NCI-H146 (cell line): ENCODE measurements at regions not wholly inside any gene's neighbourhood (a gene's known extent, or its start where the extent isn't known, plus 50 kb on each side); places are given as distances from the start of the nearest gene placed in this dataset.
"Not testable (repeated sequence)": the region's sequence is repeated elsewhere in the genome, so short reads cannot be mapped to it uniquely, and the experiment has no call there.

Source experiments
- DNase-seq: peaks from one replicate; lab custom pipeline; 2025; lab: John Stamatoyannopoulos, UW

DNA sequence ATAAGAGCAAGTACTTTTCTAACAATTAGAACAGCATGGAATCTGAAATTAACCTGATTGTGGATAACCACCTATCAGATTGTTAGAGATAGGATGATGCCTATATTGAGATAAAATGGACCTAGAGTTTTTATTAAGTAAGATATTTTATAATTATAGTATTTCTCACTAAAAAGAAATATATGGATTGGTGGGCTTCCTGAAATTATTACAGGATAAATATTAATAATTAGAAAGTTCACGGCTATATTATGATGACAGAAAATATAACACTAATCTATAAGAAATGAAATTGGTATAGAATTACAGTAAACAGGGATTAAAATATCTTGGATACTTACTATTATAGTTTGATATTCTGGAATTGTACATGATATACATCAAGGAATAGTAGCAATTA, 378.0 kb upstream of the SPRY2 start:
- no peak for DNase-seq

DNA sequence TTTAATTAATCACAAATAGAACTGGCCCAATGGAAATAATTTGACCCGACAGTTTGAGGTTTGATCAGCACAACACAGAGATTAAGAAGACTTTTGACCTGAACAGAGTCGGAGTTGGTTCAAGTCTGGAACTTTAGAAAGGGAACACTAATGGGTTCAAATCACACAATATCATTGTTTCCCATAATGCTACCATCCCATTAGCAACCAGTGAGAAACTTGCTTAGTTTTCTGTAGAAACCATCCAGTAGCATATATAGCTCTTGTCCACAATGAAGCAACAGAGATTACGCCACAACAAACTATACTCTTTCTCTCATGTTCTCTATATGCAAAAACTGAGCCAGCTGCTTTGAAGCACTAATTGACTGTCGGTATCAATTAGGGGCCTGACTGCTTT, 376.9 kb upstream of the SPRY2 start:
- DNase-seq, result no peak

DNA sequence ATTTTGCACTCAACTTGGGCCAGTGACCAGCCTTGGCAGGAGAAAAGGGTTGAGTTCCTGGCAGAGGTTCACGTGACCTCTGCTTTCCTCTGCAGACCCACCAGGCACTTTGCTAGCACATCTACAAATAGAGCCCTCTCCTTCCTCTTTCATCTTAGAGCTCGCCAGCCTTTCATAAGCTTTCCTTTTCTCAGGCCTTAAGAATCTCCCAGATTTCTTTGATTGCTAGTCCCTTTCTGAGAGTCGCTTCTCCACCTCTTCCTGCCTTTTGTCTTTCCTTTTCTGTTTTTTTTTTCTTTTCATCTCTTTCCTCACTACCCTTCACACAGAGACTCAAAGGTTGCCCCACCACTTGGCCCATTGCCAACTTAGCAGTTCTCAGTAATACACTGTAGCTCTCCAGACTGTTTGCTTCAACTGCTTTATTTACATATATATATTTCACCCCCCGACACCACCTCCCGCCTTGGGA, 375.7 kb upstream of the SPRY2 start:
- no peak for DNase-seq

DNA sequence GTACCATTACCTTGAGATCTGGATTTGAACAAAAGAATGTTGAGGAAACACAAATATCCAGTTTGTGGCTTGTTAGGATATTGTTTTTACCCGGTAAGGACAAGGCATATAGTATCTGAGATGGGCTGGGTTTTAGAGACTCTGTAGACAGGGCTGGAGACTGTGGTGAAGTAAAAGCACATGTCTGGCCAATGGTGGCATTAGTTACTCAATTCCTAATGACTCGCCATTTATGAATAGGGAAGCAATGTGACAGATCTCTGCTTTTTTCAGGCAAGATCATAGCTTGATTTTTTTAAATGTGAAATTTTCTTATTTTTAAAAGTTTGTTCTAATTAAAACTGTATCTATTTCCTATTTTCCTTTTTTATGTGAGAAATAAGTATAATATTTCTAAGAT, 371.1 kb upstream of the SPRY2 start:
- DNase-seq, result no peak

DNA sequence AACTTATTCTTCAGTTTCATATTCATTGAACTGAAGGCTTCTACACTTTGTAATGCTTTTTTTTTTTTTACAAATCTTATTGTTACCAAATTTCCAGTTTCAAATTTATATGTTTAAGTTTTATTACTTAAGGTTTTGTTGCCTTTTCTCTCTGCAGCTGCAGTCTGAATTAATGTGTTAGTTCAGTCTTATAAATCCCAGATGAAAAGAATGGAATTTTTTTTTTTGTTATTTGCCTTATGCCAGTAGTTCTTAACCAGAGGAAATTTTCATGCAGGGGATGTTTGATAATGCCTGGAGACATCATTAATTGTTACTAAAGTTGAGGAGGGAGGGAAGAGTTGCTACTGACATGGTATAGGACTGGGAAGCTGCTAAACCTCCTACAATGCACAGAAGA, 367.9 kb upstream of the SPRY2 start:
- DNase-seq, result no peak

DNA sequence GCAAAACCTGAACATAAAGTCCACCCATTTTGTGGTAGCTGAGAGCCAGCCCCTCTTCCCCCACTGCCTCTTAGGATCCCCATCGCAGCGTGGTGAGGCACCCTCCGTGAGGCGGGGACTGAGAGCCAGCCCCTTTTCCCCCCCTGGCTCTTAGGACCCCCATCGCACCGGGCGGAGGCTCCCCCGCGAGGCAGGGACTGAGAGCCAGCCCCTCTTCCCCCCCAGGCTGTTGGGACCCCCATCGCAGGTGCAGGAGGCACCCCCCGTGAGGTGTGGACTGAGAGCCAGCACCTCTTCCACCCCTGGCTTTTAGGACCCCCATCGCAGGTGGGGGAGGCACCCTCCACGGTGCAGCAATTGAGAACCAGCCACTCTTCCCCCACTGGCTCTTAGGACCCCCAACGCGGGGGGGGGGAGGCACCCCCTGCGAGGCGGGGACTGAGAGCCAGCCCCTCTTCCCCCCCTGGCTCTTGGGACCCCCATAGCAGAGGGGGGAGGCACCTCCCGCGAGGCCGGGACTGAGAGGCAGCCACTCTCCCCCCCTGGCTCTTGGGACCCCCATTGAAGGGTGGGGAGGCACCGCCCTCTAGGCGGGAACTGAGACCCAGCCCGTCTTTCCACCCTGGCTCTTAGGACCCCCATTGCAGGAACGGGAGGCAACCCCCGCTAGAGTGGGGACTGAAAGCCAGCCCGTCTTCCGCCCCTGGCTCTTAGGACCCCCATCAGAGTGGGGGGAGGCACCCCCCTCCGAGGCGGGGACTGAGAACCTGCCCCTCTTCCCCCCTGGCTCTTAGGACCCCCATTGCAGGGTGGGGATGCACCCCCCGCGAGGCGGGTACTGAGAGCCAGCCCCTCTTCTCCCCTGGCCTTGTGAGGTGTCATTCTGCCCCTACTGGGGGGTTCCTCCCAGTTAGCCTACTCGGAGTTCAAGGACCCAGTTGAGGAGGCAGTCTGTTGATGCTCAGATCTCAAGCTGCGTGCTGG, 366.4 kb upstream of the SPRY2 start:
- DNase-seq, result no peak

DNA sequence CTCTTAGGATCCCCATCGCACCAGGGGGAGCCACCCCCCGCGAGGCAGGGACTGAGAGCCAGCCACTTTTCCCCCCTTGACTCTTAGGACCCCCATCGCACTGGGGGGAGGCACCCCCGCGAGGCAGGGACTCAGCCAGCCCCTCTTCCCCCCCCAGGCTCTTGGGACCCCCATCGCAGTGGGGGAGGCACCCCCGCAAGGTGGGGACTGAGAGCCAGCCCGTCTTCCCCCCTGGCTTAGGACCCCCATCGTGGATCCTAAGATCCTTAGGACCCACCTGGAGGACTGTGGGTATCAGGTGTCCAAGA, 365.2 kb upstream of the SPRY2 start:
- DNase-seq, result no peak

DNA sequence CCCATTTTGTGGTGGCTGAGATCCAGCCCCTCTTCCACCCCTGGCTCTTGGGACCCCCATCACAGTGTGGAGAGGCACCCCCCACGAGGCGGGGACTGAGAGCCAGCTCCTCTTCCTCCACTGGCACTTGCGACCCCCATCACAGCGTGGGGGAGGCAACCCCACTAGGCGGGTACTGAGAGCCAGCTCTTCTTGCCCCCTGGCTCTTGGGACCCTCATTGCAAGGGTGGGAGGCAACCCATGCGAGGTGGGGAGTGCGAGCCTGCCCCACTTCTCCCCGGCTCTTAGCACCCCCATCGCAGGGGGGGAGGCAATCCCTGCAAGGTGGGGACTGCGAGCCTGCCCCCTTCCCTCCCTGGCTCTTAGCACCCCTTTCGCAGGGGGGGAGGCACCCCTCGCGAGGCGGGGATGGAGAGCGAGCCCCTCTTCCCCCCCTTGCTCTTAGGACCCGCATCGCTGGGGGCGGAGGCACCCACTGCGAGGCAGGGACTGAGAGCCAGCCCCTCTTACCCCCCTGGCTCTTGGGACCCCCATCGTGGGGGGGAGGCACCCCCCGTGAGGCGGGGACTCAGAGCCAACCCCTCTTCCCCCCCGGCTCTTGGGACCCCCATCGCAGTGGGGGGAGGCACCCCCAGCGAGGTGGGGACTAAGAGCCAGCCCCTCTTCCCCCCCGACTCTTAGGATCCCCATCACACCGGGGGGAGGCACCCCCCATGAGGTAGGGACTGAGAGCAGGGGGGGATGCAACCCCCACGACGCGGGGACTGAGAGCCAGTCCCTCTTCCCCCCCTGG, 364.6 kb upstream of the SPRY2 start:
- no peak for DNase-seq

DNA sequence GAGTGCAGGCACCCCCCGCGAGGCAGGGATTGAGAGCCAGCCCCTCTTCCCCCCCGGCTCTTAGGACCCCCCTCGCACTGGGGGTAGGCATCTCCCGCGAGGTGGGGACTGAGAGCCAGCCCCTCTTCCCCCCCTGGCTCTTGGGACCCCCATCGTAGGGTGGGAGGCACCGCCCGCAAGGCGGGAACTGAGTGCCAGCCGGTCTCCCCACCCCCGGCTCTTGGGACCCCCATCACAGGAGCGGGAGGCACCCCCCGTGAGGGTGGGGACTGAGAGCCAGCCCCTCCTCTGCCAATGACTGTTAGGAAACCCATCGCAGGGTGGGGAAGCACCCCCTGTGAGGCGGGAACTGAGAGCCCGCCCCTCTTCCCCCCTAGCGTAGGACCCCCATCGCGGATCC, 363.4 kb upstream of the SPRY2 start:
- DNase-seq, result no peak

DNA sequence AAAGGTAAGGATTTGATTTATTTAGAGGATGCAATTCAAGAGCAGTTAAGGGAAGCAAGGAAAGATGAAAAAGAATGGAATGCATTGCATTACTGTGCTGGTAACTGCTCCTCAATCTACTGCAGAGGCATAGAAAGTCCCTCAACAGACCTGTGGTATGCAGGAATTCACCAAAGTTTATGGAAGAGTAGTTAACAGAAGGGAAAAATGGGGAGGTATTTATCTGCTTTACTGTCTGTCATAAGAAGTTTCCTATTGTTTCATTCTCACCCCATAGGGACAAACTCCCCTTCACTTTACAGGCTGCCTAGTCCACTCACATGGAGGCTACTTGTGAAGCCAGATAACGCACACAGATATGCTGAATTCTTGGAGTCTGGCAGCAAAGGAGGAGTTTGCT, 354.9 kb upstream of the SPRY2 start:
- DNase-seq, result no peak

DNA sequence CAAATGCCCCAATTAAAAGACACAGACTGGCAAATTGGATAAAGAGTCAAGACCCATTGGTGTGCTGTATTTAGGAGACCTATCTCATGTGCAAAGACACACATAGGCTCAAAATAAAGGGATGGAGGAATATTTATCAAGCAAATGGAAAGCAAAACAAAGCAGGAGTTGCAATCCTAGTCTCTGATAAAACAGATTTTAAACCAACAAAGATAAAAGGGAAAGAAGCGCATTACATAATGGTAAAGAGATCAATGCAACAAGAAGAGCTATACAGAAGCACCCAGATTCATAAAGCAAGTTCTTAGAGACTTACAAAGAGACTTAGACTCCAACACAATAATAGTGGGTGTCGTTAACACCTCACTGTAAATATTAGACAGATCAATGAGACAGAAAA, 350.9 kb upstream of the SPRY2 start:
- DNase-seq, result not testable (repeated sequence)

DNA sequence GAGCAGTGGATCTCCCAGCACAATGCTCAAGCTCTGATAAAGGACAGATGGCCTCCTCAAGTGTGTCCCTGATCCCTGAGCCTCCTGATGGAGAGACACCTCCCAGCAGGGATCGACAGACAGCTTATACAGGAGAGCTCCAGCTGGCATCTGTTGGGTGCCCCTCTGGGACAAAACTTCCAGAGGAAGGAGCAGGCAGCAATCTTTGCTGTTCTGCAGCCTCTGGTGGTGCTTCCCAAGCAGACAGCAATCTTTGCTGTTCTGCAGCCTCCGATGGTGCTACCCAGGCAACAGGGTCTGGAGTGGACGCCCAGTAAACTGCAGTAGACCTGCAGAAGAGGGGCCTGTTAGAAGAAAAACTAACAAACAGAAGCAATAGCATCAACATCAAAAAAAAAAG, 349.3 kb upstream of the SPRY2 start:
- DNase-seq, result no peak

DNA sequence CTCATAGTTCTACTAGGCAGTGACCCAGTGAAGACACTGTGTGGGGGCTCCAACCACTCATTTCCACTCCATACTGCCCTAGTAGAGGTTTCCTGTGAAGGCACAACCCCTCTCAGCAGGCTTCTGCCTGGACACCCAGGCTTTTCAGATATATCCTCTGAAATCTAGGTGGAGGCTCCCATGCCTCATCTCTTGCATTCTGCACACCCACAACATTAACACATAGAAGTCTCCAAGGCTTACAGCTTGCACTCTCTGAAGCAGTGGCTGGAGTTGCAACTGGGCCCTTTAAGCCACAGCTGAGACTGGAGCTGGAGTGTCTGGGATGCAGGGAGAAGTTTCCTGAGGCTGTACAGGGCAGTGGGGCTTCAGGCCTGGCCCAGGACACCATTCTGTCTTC, 347.7 kb upstream of the SPRY2 start:
- DNase-seq, result no peak

DNA sequence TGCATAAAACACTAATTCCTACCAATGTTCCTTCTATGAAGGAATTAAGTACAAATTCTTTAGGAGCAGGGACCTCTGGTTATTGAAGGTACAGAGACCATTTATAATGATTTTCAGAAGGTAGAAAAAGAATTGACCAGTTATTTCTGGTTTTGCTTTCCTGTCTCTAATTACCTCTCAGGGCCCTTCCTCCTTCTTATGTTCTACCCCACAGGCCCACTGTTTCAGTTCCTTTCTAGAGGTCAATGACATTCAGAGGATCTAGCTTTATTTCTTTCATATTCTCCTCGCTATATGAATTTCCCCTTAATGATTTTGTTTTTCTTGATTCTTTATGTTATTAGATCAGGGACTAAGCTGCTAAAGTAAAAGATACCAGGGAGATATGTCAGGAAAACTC, 345.0 kb upstream of the SPRY2 start:
- no peak for DNase-seq

DNA sequence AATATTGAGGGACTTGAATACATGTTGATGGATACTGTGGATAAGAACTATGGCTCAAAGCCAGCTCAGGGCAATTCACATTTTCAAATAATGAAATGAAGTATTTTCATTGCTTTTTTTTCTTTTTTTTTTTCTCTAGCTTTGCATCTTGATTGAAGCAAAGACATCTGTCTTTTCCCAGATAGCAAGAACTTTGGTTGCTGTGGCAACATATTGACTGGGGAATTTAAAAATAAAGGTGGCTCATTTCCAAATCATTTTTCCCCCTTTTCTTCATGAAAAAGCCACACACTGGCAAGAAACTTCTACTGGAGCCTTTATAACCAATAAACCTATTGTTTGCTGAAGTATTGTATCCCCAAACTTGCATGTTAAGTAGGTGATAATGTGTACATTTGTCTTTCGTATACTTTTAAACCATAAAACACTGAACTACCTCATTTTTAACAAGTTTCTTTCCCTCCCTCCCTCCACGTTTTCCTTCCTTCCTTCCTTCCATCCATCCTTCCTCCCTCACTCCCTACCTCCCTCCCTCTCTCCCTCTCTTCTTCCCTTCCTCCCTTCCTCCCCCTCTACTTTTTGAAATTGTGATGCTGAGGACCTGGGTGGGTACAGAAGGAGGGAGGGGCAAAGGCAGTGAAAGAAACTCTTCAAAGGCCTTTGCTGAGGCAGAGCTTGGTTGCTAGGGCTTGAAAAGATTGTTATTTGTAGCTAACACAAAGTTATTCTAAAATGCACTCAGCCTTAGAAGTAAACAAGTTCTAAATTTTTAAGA, 343.5 kb upstream of the SPRY2 start:
- no peak for DNase-seq

DNA sequence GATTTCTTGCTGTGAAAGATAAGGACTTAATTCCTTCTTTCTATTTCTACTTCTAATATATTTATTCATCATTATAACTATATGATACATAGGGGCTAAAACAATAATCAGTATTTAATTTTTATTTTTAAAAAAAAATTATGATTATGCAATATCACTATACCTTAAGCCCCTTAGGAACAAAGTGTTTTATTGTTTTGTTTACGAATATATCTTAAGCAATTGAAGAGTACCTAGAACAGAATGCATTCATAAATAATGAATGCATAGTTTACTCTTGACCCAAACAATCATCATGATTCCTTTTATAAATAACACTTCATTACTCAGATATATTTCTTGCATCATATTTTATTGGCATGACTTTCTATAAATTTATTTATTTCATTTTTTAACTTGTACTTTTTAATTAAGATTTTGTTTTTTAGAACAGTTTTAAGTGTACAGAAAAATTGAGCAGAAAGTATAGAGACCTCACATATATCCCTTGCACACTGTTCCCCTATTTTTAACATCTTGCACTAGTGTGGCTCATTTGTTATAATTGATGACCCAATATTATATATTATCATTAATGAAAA, 339.9 kb upstream of the SPRY2 start:
- no peak for DNase-seq

DNA sequence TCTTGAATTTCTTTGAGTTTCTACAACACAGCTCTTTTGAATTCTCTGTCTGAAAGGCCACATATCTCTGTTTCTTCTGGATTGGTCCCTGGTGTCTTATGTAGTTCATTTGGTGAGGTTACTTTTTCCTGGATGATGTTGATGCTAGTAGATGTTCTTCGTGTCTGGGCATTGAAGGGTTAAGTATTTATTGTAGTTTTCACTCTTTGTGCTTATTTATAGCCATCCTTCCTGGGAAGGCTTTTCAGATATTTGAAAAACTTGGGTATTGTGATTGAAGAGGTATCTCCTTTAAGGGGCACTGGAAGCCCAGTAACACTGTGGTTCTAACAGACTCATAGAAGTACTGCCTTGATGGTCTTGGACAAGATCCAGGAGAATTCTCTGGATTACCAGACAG, 338.5 kb upstream of the SPRY2 start:
- no peak for DNase-seq

DNA sequence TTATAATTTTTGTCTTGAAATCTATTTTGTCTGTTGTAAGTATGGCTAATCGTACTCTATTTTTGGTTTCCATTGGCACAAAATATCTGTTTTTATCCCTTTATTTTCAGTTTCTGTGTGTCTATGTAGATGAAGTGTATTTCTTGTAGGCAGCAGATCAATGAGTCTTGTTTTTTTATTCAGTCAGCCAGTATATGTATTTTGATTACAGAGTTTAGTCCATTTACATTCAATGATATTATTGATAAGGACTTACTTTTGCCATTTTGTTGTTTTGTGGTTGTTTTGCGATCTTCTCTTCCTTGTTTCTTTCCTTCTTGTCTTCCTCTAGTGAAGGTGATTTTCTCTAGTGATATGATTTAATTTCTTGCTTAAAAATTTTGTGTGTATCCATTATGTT, 336.3 kb upstream of the SPRY2 start:
- no peak for DNase-seq

DNA sequence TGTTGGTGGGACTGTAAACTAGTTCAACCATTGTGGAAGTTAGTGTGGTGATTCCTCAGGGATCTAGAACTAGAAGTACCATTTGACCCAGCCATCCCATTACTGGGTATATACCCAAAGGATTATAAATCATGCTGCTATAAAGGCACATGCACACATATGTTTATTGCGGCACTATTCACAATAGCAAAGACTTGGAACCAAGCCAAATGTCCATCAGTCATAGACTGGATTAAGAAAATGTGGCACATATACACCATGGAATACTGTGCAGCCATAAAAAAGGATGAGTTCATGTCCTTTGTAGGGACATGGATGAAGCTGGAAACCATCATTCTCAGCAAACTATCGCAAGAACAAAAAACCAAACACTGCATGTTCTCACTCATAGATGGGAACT, 334.5 kb upstream of the SPRY2 start:
- DNase-seq, result not testable (repeated sequence)

DNA sequence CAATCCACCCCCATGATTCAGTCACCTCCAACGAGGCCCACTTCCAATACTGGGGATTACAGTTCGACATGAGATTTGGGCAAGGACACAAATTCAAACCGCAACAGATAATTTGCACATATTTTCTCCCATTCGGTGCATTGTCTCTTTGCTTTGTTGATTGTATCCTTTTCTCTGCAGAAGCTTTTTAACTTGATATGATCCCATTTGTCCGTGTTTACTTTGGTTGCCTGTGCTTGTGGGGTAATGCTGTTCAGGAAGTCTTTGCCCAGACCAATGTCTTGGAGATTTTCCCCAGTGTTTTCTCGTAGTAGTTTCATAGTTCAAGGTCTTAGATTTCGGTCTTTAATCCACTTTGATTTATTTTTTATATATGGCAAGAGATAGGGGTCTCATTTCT, 330.8 kb upstream of the SPRY2 start:
- DNase-seq, result no peak

DNA sequence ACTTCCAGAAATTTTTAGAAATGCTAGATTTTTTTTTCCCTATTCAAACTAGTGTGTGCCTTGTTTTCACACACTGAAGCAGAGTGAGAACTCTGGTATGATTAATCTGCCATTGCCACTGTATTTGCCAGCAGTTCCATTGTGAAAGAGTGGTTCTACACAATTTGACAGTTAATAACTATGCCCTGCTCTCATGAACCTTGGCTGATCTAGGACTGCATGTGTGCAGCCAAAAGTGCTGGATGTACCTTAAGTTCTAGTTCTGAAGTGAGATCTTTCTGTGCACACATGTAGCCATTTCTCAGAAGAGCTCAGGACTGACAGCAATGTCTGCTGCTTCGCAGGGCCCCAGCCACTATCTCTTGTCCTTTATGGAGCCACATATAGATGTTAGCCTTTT, 328.2 kb upstream of the SPRY2 start:
- no peak for DNase-seq

DNA sequence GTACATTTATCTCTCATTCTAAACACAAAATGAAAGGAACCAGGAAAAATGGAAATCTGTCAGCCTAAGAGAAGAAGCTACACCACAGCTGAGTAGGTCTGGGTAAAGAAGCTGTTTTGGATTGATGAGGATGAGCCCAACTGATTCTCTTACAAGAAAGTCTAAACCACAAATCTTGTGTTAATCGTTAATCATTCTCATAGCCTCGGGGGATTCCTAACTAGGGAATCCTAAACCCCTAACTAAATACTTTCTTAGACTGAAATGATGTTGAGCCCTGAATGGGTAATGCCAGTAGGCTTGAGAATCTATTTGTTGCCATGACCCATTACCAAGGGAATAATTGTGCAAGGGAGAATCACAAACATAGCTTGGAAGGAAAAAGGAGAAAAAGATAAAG, 327.5 kb upstream of the SPRY2 start:
- no peak for DNase-seq
